ENCODE measurements at regions not wholly inside any gene's neighbourhood (a gene's known extent, or its start where the extent isn't known, plus 50 kb on each side); places are given as distances from the start of the nearest gene placed in this dataset.

- H3K9ac ChIP-seq (replicated peaks; ENCODE audit: extremely low read depth, insufficient read depth, low read length): no peak overlapping the region
- H2AFZ ChIP-seq (ENCODE audit: low read depth, low read length): no peak overlapping the region
- TF ChIP-seq GATA2 (IDR thresholded peaks at IDR 0.05; ENCODE audit: insufficient read depth, insufficient read length, low read depth, low read length): no peak
- no peak for TF ChIP-seq EZH2 (IDR thresholded peaks at IDR 0.05; ENCODE audit: borderline replicate concordance, low read depth, low read length, severe bottlenecking)
- TF ChIP-seq JUN (IDR thresholded peaks at IDR 0.05; ENCODE audit: borderline replicate concordance, insufficient read depth, insufficient read length, low read depth): no peak
- no peak for TF ChIP-seq MYC (IDR thresholded peaks at IDR 0.05; ENCODE audit: low read depth, low read length)
- no peak for TF ChIP-seq POLR2A (IDR thresholded peaks at IDR 0.05; ENCODE audit: low read depth, low read length)
- TF ChIP-seq, protein P1, sequence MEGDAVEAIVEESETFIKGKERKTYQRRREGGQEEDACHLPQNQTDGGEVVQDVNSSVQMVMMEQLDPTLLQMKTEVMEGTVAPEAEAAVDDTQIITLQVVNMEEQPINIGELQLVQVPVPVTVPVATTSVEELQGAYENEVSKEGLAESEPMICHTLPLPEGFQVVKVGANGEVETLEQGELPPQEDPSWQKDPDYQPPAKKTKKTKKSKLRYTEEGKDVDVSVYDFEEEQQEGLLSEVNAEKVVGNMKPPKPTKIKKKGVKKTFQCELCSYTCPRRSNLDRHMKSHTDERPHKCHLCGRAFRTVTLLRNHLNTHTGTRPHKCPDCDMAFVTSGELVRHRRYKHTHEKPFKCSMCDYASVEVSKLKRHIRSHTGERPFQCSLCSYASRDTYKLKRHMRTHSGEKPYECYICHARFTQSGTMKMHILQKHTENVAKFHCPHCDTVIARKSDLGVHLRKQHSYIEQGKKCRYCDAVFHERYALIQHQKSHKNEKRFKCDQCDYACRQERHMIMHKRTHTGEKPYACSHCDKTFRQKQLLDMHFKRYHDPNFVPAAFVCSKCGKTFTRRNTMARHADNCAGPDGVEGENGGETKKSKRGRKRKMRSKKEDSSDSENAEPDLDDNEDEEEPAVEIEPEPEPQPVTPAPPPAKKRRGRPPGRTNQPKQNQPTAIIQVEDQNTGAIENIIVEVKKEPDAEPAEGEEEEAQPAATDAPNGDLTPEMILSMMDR (IDR thresholded peaks at IDR 0.05; ENCODE audit: extremely low read depth in 1 of 2, insufficient read depth in 1 of 2, low read depth in 1 of 2, low read length in 2 of 2): peak; percentile 26 to 35
- H3K27me3 ChIP-seq (ENCODE audit: control insufficient read depth in 2 of 2, insufficient read depth in 2 of 2, low read length in 2 of 2): peaks cover 1 to 3% of the 10 kb centered on the region in 2 experiments
- DNase-seq (ENCODE audit: low read depth, low spot score) (peak; percentile 71), FAIRE-seq (peak; percentile 83)
- H3K79me2 ChIP-seq (ENCODE audit: control insufficient read depth, insufficient read depth, low read length): no peaks in the 10 kb centered on the region
- BruUV-seq (replicated peaks): no TSS peak
- H3K4me1 ChIP-seq (ENCODE audit: control insufficient read depth, extremely low read depth, insufficient read depth, low read length): peaks cover 10% of the 10 kb centered on the region
- no peaks in the 10 kb centered on the region for H3K9me3 ChIP-seq (replicated peaks; ENCODE audit: control insufficient read depth, insufficient read depth, low read length)
- intact Hi-C loops (cut with micrococcal nuclease) (loop anchor here (1.0 to 5.0 kb wide), 5 partner anchors 72 to 723 kb away; no protein-coding TSS in a partner anchor), dilution Hi-C loops (cut with MboI; ENCODE audit: extremely low pct_ligation_motif_present, low sequenced_read_pairs) (no loop called here)
- POLR2A ChIA-PET: no interaction called here
- CTCF ChIA-PET: interaction anchor here (0.5 to 2.2 kb wide), 33 partner anchors 10 to 1234 kb away, joined by 3 to 14 read pairs (median 4); no protein-coding TSS in a partner anchor
- no peak overlapping the region for H3K4me2 ChIP-seq (ENCODE audit: insufficient read depth, low read length)
- no peak overlapping the region for H3K4me3 ChIP-seq (replicated peaks in 1 of 3; ENCODE audit: insufficient read depth in 1 of 3, low read depth in 1 of 3, low read length in 3 of 3)
- H3K36me3 ChIP-seq (ENCODE audit: control insufficient read depth in 2 of 2, extremely low read depth in 1 of 2, insufficient read depth in 2 of 2, low read length in 2 of 2): no peaks in the 10 kb centered on the region
- H3K27ac ChIP-seq (ENCODE audit: insufficient read depth, low read depth, low read length): no peak overlapping the region
- no peaks in the 10 kb centered on the region for H4K20me1 ChIP-seq (replicated peaks; ENCODE audit: control insufficient read depth, extremely low read depth, insufficient read depth, low read length)
- no peaks in the 10 kb centered on the region for H3K9me1 ChIP-seq (replicated peaks; ENCODE audit: control insufficient read depth, extremely low read depth, insufficient read depth, low read length)
These were observed 95.1 kb downstream of the LLPH start for GRCh38 chr12:66035288-66035966.
